AG09309 (cell line): ENCODE measurements at regions not wholly inside any gene's neighbourhood (a gene's known extent, or its start where the extent isn't known, plus 50 kb on each side); places are given as distances from the start of the nearest gene placed in this dataset.

Source experiments
- DNase-seq: peaks from one replicate; pipeline ENCODE4 v3.0.0-alpha.2; 2010; ENCODE audit warnings: low read depth
- H3K4me3 ChIP-seq: 2 replicates; pipeline ENCODE4 v1.5.1; 2011; ENCODE audit warnings: mild to moderate bottlenecking, low read depth, low read length, moderate library complexity; ENCODE audit not compliant: control insufficient read depth
- CTCF ChIP-seq: IDR thresholded peaks from 2 replicates; pipeline ENCODE4 v1.5.1; 2011; ENCODE audit warnings: mild to moderate bottlenecking, low read depth, low read length, inconsistent platforms; ENCODE audit not compliant: insufficient read depth, control insufficient read depth; ENCODE audit errors: missing control alignments

- no peak for TF ChIP-seq CTCF
- no peak for DNase-seq
- no peak overlapping the region for H3K4me3 ChIP-seq
Measured at GRCh38 chr10:2733278-2733963, 333.9 kb upstream of the PFKP start.

- H3K4me3 ChIP-seq = no peak overlapping the region
- no peak for DNase-seq
- TF ChIP-seq CTCF = no peak
Measured at GRCh38 chr10:2731940-2732339, 335.4 kb upstream of the PFKP start.

- H3K4me3 ChIP-seq = no peak overlapping the region
- DNase-seq = no peak
- no peak for TF ChIP-seq CTCF
Measured at GRCh38 chr10:2729197-2729596, 338.2 kb upstream of the PFKP start.

GRCh38 chr10:2728087-2728486 is 339.3 kb upstream of the PFKP start:
- no peak for DNase-seq
- no peak for TF ChIP-seq CTCF
- H3K4me3 ChIP-seq = no peak overlapping the region

GRCh38 chr10:2716596-2716995 is 350.8 kb upstream of the PFKP start:
- H3K4me3 ChIP-seq = no peak overlapping the region
- no peak for DNase-seq
- TF ChIP-seq CTCF = no peak

GRCh38 chr10:2714597-2714996 is 352.8 kb upstream of the PFKP start:
- no peak overlapping the region for H3K4me3 ChIP-seq
- TF ChIP-seq CTCF = no peak
- DNase-seq = no peak
